BE2C (cell line): ENCODE measurements at regions not wholly inside any gene's neighbourhood (a gene's known extent, or its start where the extent isn't known, plus 50 kb on each side); places are given as distances from the start of the nearest gene placed in this dataset.

Experiments used
- DNase-seq: peaks from one replicate; pipeline ENCODE4 v3.0.0-alpha.2; 2020
- H3K27me3 ChIP-seq: fragments of 250-450 bp; sonication (Bioruptor Pico); 2 replicates; pipeline ENCODE4 v1.5.1; 2020; ENCODE audit warnings: mild to moderate bottlenecking
- H3K36me3 ChIP-seq: fragments of 250-450 bp; sonication (Bioruptor Pico); 2 replicates; pipeline ENCODE4 v1.5.1; 2020; ENCODE audit warnings: mild to moderate bottlenecking
- H3K4me1 ChIP-seq: fragments of 250-450 bp; sonication (Bioruptor Pico); 2 replicates; pipeline ENCODE4 v1.5.1; 2020
- H3K4me3 ChIP-seq: 2 replicates; pipeline ENCODE4 v1.5.1; 2011; ENCODE audit warnings: low read depth, low read length
- H3K9me3 ChIP-seq: fragments of 250-450 bp; sonication (Bioruptor Pico); 2 replicates; pipeline ENCODE4 v1.5.1; 2020
- CTCF ChIP-seq: IDR thresholded peaks from 2 replicates; pipeline ENCODE4 v1.5.1; 2012; ENCODE audit warnings: mild to moderate bottlenecking, low read depth, low read length

GRCh38 chr12:67747869-67748742, 99.6 kb downstream of the DYRK2 start:
- TF ChIP-seq CTCF = no peak
- DNase-seq = no peak
- Histone ChIP-seq H3K27me3 (no peaks in the 10 kb centered on the region), H3K4me1 (no peaks in the 10 kb centered on the region), H3K36me3 (no peaks in the 10 kb centered on the region), H3K4me3 (no peak overlapping the region), H3K9me3 (no peaks in the 10 kb centered on the region)

GRCh38 chr12:67748743-67749040, 100.1 kb downstream of the DYRK2 start:
- no peak overlapping the region for H3K4me3 ChIP-seq
- no peaks in the 10 kb centered on the region for H3K9me3 ChIP-seq
- no peaks in the 10 kb centered on the region for H3K4me1 ChIP-seq
- no peaks in the 10 kb centered on the region for H3K36me3 ChIP-seq
- H3K27me3 ChIP-seq = no peaks in the 10 kb centered on the region
- no peak for DNase-seq
- TF ChIP-seq CTCF = no peak

GRCh38 chr12:67750513-67751183, 102.1 kb downstream of the DYRK2 start:
- H3K36me3 ChIP-seq = no peaks in the 10 kb centered on the region
- no peaks in the 10 kb centered on the region for H3K4me1 ChIP-seq
- H3K4me3 ChIP-seq = no peak overlapping the region
- no peaks in the 10 kb centered on the region for H3K9me3 ChIP-seq
- TF ChIP-seq CTCF = no peak
- no peaks in the 10 kb centered on the region for H3K27me3 ChIP-seq
- DNase-seq = no peak

GRCh38 chr12:67751381-67751928, 102.9 kb downstream of the DYRK2 start:
- Histone ChIP-seq H3K4me3 (no peak overlapping the region), H3K36me3 (no peaks in the 10 kb centered on the region), H3K27me3 (no peaks in the 10 kb centered on the region), H3K9me3 (no peaks in the 10 kb centered on the region), H3K4me1 (no peaks in the 10 kb centered on the region)
- no peak for DNase-seq
- no peak for TF ChIP-seq CTCF

- TF ChIP-seq CTCF = no peak
- no peak overlapping the region for H3K4me3 ChIP-seq
- H3K27me3 ChIP-seq = no peaks in the 10 kb centered on the region
- no peak for DNase-seq
- no peaks in the 10 kb centered on the region for H3K9me3 ChIP-seq
- no peaks in the 10 kb centered on the region for H3K36me3 ChIP-seq
- no peaks in the 10 kb centered on the region for H3K4me1 ChIP-seq
Observed at GRCh38 chr12:67752226-67752732, 103.7 kb downstream of the DYRK2 start.
